ENCODE measurements at regions not wholly inside any gene's neighbourhood (a gene's known extent, or its start where the extent isn't known, plus 50 kb on each side); places are given as distances from the start of the nearest gene placed in this dataset.
A peak's percentile ranks its signal among the peaks of the same experiment; 100 is the strongest.

GRCh38 chr15:79376383-79376782 is 55.8 kb upstream of the MINAR1 start:
- no peak for FAIRE-seq
- no peaks in the 10 kb centered on the region for H3K4me1 ChIP-seq
- 91% methylated on average over 3 of the region's 3 CpGs for WGBS (ENCODE audit: missing lambda C conversion rate)
- H3K4me3 ChIP-seq, result no peak overlapping the region
- H3K4me2 ChIP-seq, result no peak overlapping the region
- no peaks in the 10 kb centered on the region for H3K9me3 ChIP-seq
- ChIA-PET POLR2A (no interaction called here), CTCF (interaction anchor here (0.7 to 11.7 kb wide), 2 partner anchors 10 to 478 kb away, joined by 4 to 405 read pairs; no protein-coding TSS in a partner anchor)
- no peak for ATAC-seq
- H3K27ac ChIP-seq, result no peak overlapping the region
- DNase-seq (ENCODE audit: low read depth in 1 of 2, low spot score in 1 of 2), result no peak
- TF ChIP-seq HOXB5 (CRISPR knock-in tag; IDR thresholded peaks at IDR 0.05), result no peak
- no peak for TF ChIP-seq ATOH8 (CRISPR knock-in tag; IDR thresholded peaks at IDR 0.05; ENCODE audit: low read depth)
- TF ChIP-seq ZSCAN20 (CRISPR knock-in tag; IDR thresholded peaks at IDR 0.05), result no peak
- TF ChIP-seq PBX3 (IDR thresholded peaks at IDR 0.05), result no peak

- no peak for TF ChIP-seq FOSB (CRISPR knock-in tag; IDR thresholded peaks at IDR 0.05)
- no peak for TF ChIP-seq ESRRA (IDR thresholded peaks at IDR 0.05; ENCODE audit: borderline replicate concordance, low read length)
- no peak for TF ChIP-seq ATOH8 (CRISPR knock-in tag; IDR thresholded peaks at IDR 0.05; ENCODE audit: low read depth)
- no peak for TF ChIP-seq JUNB (IDR thresholded peaks at IDR 0.05)
- TF ChIP-seq EHMT2 (IDR thresholded peaks at IDR 0.05; ENCODE audit: low read depth), result no peak
- no peak for TF ChIP-seq TP53 (CRISPR knock-in tag; IDR thresholded peaks at IDR 0.05)
- no peak for TF ChIP-seq RARB (CRISPR knock-in tag; IDR thresholded peaks at IDR 0.05)
- H3K4me1 ChIP-seq, result no peaks in the 10 kb centered on the region
- FAIRE-seq (no peak), DNase-seq (ENCODE audit: low read depth in 1 of 2, low spot score in 1 of 2) (peak in 1 of 2 experiments; percentile 17), ATAC-seq (no peak)
- H3K4me3 ChIP-seq, result no peak overlapping the region
- no peak overlapping the region for H3K4me2 ChIP-seq
- ChIA-PET POLR2A (no interaction called here), CTCF (interaction anchor here (0.5 to 11.7 kb wide), 7 partner anchors 11 to 614 kb away, joined by 4 to 405 read pairs (median 37); no protein-coding TSS in a partner anchor)
- H3K9me3 ChIP-seq, result no peaks in the 10 kb centered on the region
- WGBS (ENCODE audit: missing lambda C conversion rate), result 89% methylated on average over 3 of the region's 3 CpGs
- no peak overlapping the region for H3K27ac ChIP-seq
These were observed 53.6 kb upstream of the MINAR1 start for GRCh38 chr15:79378394-79379109.

GRCh38 chr15:79380755-79381497 is 51.2 kb upstream of the MINAR1 start:
- ATAC-seq (peak; percentile 97 to 100), DNase-seq (ENCODE audit: low read depth in 1 of 2, low spot score in 1 of 2) (peak; percentile 70 to 79), FAIRE-seq (peak; percentile 79)
- Histone ChIP-seq H3K27ac (no peak overlapping the region), H3K9me3 (no peaks in the 10 kb centered on the region), H3K4me1 (no peaks in the 10 kb centered on the region), H3K4me2 (no peak overlapping the region), H3K4me3 (no peak overlapping the region)
- 46% methylated on average over 4 of the region's 4 CpGs for WGBS (ENCODE audit: missing lambda C conversion rate)
- CTCF ChIA-PET, result interaction anchor here (0.5 to 11.7 kb wide), 117 partner anchors 8 to 987 kb away, joined by 3 to 405 read pairs (median 4); partner anchors contain the start of gene MINAR1
- POLR2A ChIA-PET, result interaction anchor here (0.6 kb wide), 1 partner anchor 542 kb away, joined by 3 read pairs; no protein-coding TSS in a partner anchor
- TF ChIP-seq JUN (IDR thresholded peaks at IDR 0.05) (no peak), CTCF (IDR thresholded peaks at IDR 0.05) (peak; percentile 98), EP300 (IDR thresholded peaks at IDR 0.05) (no peak), CHD2 (IDR thresholded peaks at IDR 0.05; ENCODE audit: low read length, partially characterized antibody) (no peak), EHF (CRISPR knock-in tag; IDR thresholded peaks at IDR 0.05) (no peak), NR3C1 (IDR thresholded peaks at IDR 0.05) (no peak), MAFK (IDR thresholded peaks at IDR 0.05; ENCODE audit: partially characterized antibody) (peak; percentile 70), CBX2 (IDR thresholded peaks at IDR 0.05; ENCODE audit: borderline replicate concordance, low read depth) (no peak), ZNF302 (CRISPR knock-in tag; IDR thresholded peaks at IDR 0.05) (no peak), JUNB (IDR thresholded peaks at IDR 0.05) (no peak), CEBPB (IDR thresholded peaks at IDR 0.05) (0 out of 4 replicates have a peak, but pooled peaks of 1 of the 2 experiments have one; percentile 7), USF2 (IDR thresholded peaks at IDR 0.05) (no peak), TFCP2L1 (CRISPR knock-in tag; IDR thresholded peaks at IDR 0.05) (no peak), HDAC2 (IDR thresholded peaks at IDR 0.05) (no peak), PBX3 (IDR thresholded peaks at IDR 0.05) (no peak), SMC3 (IDR thresholded peaks at IDR 0.05) (peak; percentile 97), NPAS2 (CRISPR knock-in tag; IDR thresholded peaks at IDR 0.05; ENCODE audit: borderline replicate concordance) (no peak), HES2 (IDR thresholded peaks at IDR 0.05) (no peak)

Data from A549 (cell line).